CD4-positive, alpha-beta T cell treated with Interferon alpha-2 for 1 hour (primary cell): ENCODE measurements at regions not wholly inside any gene's neighbourhood (a gene's known extent, or its start where the extent isn't known, plus 50 kb on each side); places are given as distances from the start of the nearest gene placed in this dataset.
"Not testable (repeated sequence)": the region's sequence is repeated elsewhere in the genome, so short reads cannot be mapped to it uniquely, and the experiment has no call there.

Source experiments
- DNase-seq, 2 donors: peaks; one replicate each; pipeline ENCODE4 v3.0.0-alpha.2; 2020 to 2022

GRCh38 chrX:79026742-79027141, 81.6 kb downstream of the P2RY10 start:
- DNase-seq: not testable (repeated sequence)

GRCh38 chrX:79035421-79035820, 90.2 kb downstream of the P2RY10 start:
- DNase-seq: no peak

GRCh38 chrX:79036157-79036880, 91.1 kb downstream of the P2RY10 start:
- DNase-seq: peak in 1 of 2 donors; percentile 5

- peak in 1 of 2 donors; percentile 28 for DNase-seq
Measured at GRCh38 chrX:79065696-79066095, 78.8 kb upstream of the GPR174 start.

- no peak for DNase-seq
Measured at GRCh38 chrX:79078114-79078513, 66.4 kb upstream of the GPR174 start.

GRCh38 chrX:79079477-79079876, 65.0 kb upstream of the GPR174 start:
- DNase-seq: no peak

- DNase-seq: no peak
Measured at GRCh38 chrX:79080141-79080540, 64.3 kb upstream of the GPR174 start.

- peak; percentile 45 to 75 for DNase-seq
Measured at GRCh38 chrX:79081895-79082512, 62.5 kb upstream of the GPR174 start.

GRCh38 chrX:79082899-79083298, 61.6 kb upstream of the GPR174 start:
- no peak for DNase-seq

GRCh38 chrX:79084923-79085322, 59.6 kb upstream of the GPR174 start:
- DNase-seq: no peak

GRCh38 chrX:79089896-79090584, 54.4 kb upstream of the GPR174 start:
- DNase-seq: no peak

GRCh38 chrX:79094075-79094832, 50.2 kb upstream of the GPR174 start:
- DNase-seq: no peak
